Liver (tissue), 3 donors: ENCODE measurements at regions not wholly inside any gene's neighbourhood (a gene's known extent, or its start where the extent isn't known, plus 50 kb on each side); places are given as distances from the start of the nearest gene placed in this dataset.

ENCODE experiments used
- EGR1 ChIP-seq, 2 donors: IDR thresholded peaks; 2 replicates each; pipeline ENCODE4 v1.6.1; 2016 to 2018; ENCODE audit warnings: antibody characterized with exemption in 2 of 2, low read depth in 2 of 2
- GABPA ChIP-seq, 2 donors: IDR thresholded peaks in 1 of 2; conservative IDR thresholded peaks in 1 of 2; 2 replicates each; pipeline ENCODE4 v1.6.1; 2016; ENCODE audit warnings: antibody characterized with exemption in 2 of 2, mild to moderate bottlenecking in 1 of 2, moderate library complexity in 1 of 2
- JUND ChIP-seq, 2 donors: IDR thresholded peaks; 2 replicates each; pipeline ENCODE4 v1.6.1; 2016; ENCODE audit warnings: antibody characterized with exemption in 2 of 2
- RAD21 ChIP-seq, 2 donors: IDR thresholded peaks; 2 replicates each; pipeline ENCODE4 v1.6.1; 2016; ENCODE audit warnings: antibody characterized with exemption in 2 of 2, mild to moderate bottlenecking in 2 of 2
- RXRA ChIP-seq, 2 donors: IDR thresholded peaks; 2 replicates each; pipeline ENCODE4 v1.6.1; 2017 to 2018; ENCODE audit warnings: antibody characterized with exemption in 2 of 2, mild to moderate bottlenecking in 1 of 2
- SP1 ChIP-seq: IDR thresholded peaks from 2 replicates; pipeline ENCODE4 v1.6.1; 2018; ENCODE audit warnings: antibody characterized with exemption, mild to moderate bottlenecking
- TAF1 ChIP-seq: conservative IDR thresholded peaks from 2 replicates; pipeline ENCODE4 v1.6.1; 2016; ENCODE audit warnings: antibody characterized with exemption, mild to moderate bottlenecking
- TF ChIP-seq, protein P1 (sequence below): fragments of 150-350 bp; IDR thresholded peaks from 2 replicates; pipeline ENCODE4 v1.5.1; 2017; ENCODE audit warnings: improper control_type of control experiment, low read depth, low read length; ENCODE audit not compliant: missing input control
- TF ChIP-seq, protein P2 (sequence below): IDR thresholded peaks from 2 replicates; pipeline ENCODE4 v1.6.1; 2016; ENCODE audit warnings: antibody characterized with exemption
- TF ChIP-seq, protein P3 (sequence below): IDR thresholded peaks from 2 replicates; pipeline ENCODE4 v1.6.1; 2016; ENCODE audit warnings: antibody characterized with exemption
- TF ChIP-seq, protein P4 (sequence below): IDR thresholded peaks from 2 replicates; pipeline ENCODE4 v1.6.1; 2016; ENCODE audit warnings: antibody characterized with exemption
- TF ChIP-seq, protein P5 (sequence below): IDR thresholded peaks from 2 replicates; pipeline ENCODE4 v1.6.1; 2016; ENCODE audit warnings: antibody characterized with exemption, mild to moderate bottlenecking
- donor health status: healthy.
- donor health status: healthy.

DNA sequence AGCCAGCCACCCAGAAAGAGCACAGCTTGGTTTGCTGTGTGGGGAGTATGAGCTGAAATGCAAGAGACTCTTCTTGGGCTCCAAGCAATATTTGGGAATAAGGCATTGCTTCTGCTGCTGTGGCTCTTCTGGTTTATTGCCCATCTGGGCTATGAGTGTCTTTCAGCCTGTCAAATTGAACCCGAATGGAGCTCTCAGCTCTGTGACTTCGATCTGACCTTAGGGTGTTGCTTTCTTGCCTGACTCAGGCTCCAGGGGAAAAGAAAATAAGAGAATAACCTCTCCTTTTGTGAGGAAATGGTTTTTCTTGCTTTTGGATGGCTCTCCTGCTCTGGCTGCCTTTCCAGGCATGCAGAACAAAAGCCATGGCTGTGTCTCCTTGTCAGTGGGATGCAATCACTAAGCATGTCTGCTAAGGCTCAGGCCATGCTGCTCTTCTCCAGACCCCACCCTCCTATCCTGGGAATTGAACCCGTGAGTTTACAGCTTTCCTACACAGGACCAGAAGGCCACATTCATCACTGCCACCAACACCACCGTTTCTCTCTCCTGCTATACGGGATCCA, 169.4 kb upstream of the JAG1 start:
- TF ChIP-seq TAF1 (no peak), GABPA (IDR thresholded peaks at IDR 0.05 in 1 of 2, conservative IDR thresholded peaks at IDR 0.05 in 1 of 2) (no peak), RAD21 (IDR thresholded peaks at IDR 0.05) (no peak), JUND (IDR thresholded peaks at IDR 0.05) (no peak), SP1 (no peak), RXRA (IDR thresholded peaks at IDR 0.05) (no peak), EGR1 (IDR thresholded peaks at IDR 0.05; ENCODE audit: low read depth in 2 of 2) (no peak)
- TF ChIP-seq, protein P1, sequence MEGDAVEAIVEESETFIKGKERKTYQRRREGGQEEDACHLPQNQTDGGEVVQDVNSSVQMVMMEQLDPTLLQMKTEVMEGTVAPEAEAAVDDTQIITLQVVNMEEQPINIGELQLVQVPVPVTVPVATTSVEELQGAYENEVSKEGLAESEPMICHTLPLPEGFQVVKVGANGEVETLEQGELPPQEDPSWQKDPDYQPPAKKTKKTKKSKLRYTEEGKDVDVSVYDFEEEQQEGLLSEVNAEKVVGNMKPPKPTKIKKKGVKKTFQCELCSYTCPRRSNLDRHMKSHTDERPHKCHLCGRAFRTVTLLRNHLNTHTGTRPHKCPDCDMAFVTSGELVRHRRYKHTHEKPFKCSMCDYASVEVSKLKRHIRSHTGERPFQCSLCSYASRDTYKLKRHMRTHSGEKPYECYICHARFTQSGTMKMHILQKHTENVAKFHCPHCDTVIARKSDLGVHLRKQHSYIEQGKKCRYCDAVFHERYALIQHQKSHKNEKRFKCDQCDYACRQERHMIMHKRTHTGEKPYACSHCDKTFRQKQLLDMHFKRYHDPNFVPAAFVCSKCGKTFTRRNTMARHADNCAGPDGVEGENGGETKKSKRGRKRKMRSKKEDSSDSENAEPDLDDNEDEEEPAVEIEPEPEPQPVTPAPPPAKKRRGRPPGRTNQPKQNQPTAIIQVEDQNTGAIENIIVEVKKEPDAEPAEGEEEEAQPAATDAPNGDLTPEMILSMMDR: no peak
- TF ChIP-seq, protein P2, sequence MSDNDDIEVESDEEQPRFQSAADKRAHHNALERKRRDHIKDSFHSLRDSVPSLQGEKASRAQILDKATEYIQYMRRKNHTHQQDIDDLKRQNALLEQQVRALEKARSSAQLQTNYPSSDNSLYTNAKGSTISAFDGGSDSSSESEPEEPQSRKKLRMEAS: no peak
- TF ChIP-seq, protein P3, sequence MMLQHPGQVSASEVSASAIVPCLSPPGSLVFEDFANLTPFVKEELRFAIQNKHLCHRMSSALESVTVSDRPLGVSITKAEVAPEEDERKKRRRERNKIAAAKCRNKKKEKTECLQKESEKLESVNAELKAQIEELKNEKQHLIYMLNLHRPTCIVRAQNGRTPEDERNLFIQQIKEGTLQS: no peak
- TF ChIP-seq, protein P4, sequence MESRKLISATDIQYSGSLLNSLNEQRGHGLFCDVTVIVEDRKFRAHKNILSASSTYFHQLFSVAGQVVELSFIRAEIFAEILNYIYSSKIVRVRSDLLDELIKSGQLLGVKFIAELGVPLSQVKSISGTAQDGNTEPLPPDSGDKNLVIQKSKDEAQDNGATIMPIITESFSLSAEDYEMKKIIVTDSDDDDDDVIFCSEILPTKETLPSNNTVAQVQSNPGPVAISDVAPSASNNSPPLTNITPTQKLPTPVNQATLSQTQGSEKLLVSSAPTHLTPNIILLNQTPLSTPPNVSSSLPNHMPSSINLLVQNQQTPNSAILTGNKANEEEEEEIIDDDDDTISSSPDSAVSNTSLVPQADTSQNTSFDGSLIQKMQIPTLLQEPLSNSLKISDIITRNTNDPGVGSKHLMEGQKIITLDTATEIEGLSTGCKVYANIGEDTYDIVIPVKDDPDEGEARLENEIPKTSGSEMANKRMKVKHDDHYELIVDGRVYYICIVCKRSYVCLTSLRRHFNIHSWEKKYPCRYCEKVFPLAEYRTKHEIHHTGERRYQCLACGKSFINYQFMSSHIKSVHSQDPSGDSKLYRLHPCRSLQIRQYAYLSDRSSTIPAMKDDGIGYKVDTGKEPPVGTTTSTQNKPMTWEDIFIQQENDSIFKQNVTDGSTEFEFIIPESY: no peak
- TF ChIP-seq, protein P5, sequence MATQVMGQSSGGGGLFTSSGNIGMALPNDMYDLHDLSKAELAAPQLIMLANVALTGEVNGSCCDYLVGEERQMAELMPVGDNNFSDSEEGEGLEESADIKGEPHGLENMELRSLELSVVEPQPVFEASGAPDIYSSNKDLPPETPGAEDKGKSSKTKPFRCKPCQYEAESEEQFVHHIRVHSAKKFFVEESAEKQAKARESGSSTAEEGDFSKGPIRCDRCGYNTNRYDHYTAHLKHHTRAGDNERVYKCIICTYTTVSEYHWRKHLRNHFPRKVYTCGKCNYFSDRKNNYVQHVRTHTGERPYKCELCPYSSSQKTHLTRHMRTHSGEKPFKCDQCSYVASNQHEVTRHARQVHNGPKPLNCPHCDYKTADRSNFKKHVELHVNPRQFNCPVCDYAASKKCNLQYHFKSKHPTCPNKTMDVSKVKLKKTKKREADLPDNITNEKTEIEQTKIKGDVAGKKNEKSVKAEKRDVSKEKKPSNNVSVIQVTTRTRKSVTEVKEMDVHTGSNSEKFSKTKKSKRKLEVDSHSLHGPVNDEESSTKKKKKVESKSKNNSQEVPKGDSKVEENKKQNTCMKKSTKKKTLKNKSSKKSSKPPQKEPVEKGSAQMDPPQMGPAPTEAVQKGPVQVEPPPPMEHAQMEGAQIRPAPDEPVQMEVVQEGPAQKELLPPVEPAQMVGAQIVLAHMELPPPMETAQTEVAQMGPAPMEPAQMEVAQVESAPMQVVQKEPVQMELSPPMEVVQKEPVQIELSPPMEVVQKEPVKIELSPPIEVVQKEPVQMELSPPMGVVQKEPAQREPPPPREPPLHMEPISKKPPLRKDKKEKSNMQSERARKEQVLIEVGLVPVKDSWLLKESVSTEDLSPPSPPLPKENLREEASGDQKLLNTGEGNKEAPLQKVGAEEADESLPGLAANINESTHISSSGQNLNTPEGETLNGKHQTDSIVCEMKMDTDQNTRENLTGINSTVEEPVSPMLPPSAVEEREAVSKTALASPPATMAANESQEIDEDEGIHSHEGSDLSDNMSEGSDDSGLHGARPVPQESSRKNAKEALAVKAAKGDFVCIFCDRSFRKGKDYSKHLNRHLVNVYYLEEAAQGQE: no peak
